ENCODE measurements at regions not wholly inside any gene's neighbourhood (a gene's known extent, or its start where the extent isn't known, plus 50 kb on each side); places are given as distances from the start of the nearest gene placed in this dataset.

GRCh38 chr21:19792004-19792403 lies 1206.2 kb upstream of the NCAM2 start:
- TF ChIP-seq POLR2A (IDR thresholded peaks at IDR 0.05) (no peak), CTCF (IDR thresholded peaks at IDR 0.05) (no peak), EP300 (IDR thresholded peaks at IDR 0.05) (no peak), POLR2AphosphoS5 (IDR thresholded peaks at IDR 0.05) (no peak)
